Bone marrow (tissue), 2 donors: ENCODE measurements at regions not wholly inside any gene's neighbourhood (a gene's known extent, or its start where the extent isn't known, plus 50 kb on each side); places are given as distances from the start of the nearest gene placed in this dataset.
A peak's percentile ranks its signal among the peaks of the same experiment; 100 is the strongest.

ENCODE experiments used
- DNase-seq, 2 donors: peaks; one replicate each; lab custom pipeline; 2025; lab: John Stamatoyannopoulos, UW

- DNase-seq = peak in 1 of 2 donors; percentile 39
These were observed 119.0 kb downstream of the SUCNR1 start for GRCh38 chr3:151992326-151993041.

- DNase-seq = no peak
These were observed 121.6 kb downstream of the SUCNR1 start for GRCh38 chr3:151995091-151995490.

- DNase-seq = no peak
These were observed 125.3 kb downstream of the SUCNR1 start for GRCh38 chr3:151998744-151999143.

- DNase-seq = no peak
These were observed 126.5 kb downstream of the SUCNR1 start for GRCh38 chr3:151999936-152000335.

GRCh38 chr3:152011812-152012735 is 138.6 kb downstream of the SUCNR1 start:
- no peak for DNase-seq

GRCh38 chr3:152019508-152019907 is 146.1 kb downstream of the SUCNR1 start:
- no peak for DNase-seq

GRCh38 chr3:152021951-152022461 is 148.6 kb downstream of the SUCNR1 start:
- DNase-seq = peak in 1 of 2 donors; percentile 42

GRCh38 chr3:152026033-152026556 is 152.7 kb downstream of the SUCNR1 start:
- DNase-seq = peak in 1 of 2 donors; percentile 50

- DNase-seq = no peak
These were observed 156.9 kb downstream of the SUCNR1 start for GRCh38 chr3:152030320-152030719.

- DNase-seq = no peak
These were observed 157.9 kb downstream of the SUCNR1 start for GRCh38 chr3:152031321-152031720.

GRCh38 chr3:152037297-152037696 is 163.9 kb downstream of the SUCNR1 start:
- no peak for DNase-seq

GRCh38 chr3:152037953-152038352 is 164.5 kb downstream of the SUCNR1 start:
- no peak for DNase-seq

- no peak for DNase-seq
These were observed 165.0 kb downstream of the SUCNR1 start for GRCh38 chr3:152038490-152038889.

GRCh38 chr3:152039887-152040286 is 166.4 kb downstream of the SUCNR1 start:
- DNase-seq = no peak

GRCh38 chr3:152040319-152040718 is 166.9 kb downstream of the SUCNR1 start:
- DNase-seq = no peak

- no peak for DNase-seq
These were observed 170.2 kb downstream of the SUCNR1 start for GRCh38 chr3:152043620-152044019.

- DNase-seq = no peak
These were observed 172.8 kb downstream of the SUCNR1 start for GRCh38 chr3:152046280-152046679.

- DNase-seq = no peak
These were observed 174.0 kb downstream of the SUCNR1 start for GRCh38 chr3:152047465-152047864.

- no peak for DNase-seq
These were observed 175.4 kb downstream of the SUCNR1 start for GRCh38 chr3:152048831-152049230.

GRCh38 chr3:152050903-152051302 is 177.5 kb downstream of the SUCNR1 start:
- no peak for DNase-seq

GRCh38 chr3:152051501-152052404 is 178.3 kb downstream of the SUCNR1 start:
- DNase-seq = no peak

- DNase-seq = no peak
These were observed 180.4 kb downstream of the SUCNR1 start for GRCh38 chr3:152053866-152054265.
